ENCODE measurements at regions not wholly inside any gene's neighbourhood (a gene's known extent, or its start where the extent isn't known, plus 50 kb on each side); places are given as distances from the start of the nearest gene placed in this dataset.

- no peak for TF ChIP-seq TAF1 (IDR thresholded peaks at IDR 0.05; ENCODE audit: borderline replicate concordance, insufficient read depth, low read length)
- TF ChIP-seq POLR2AphosphoS5 (IDR thresholded peaks at IDR 0.05; ENCODE audit: low read depth, low read length): no peak
- TF ChIP-seq REST (IDR thresholded peaks at IDR 0.05; ENCODE audit: insufficient read depth in 1 of 2, low read depth in 2 of 2, low read length in 2 of 2): no peak
- no peak for TF ChIP-seq FOXP2 (optimal IDR thresholded peaks at IDR 0.05; ENCODE audit: borderline replicate concordance, extremely low read depth, extremely low read length, insufficient read depth)
- no peak for TF ChIP-seq SIN3A (IDR thresholded peaks at IDR 0.05; ENCODE audit: borderline replicate concordance, insufficient read depth, low read length)
These were observed 61.8 kb upstream of the PTPRD start for GRCh38 chr9:10674586-10674985.

GRCh38 chr9:10678010-10678409 lies 65.2 kb upstream of the PTPRD start:
- TF ChIP-seq POLR2AphosphoS5 (IDR thresholded peaks at IDR 0.05; ENCODE audit: low read depth, low read length) (no peak), REST (IDR thresholded peaks at IDR 0.05; ENCODE audit: insufficient read depth in 1 of 2, low read depth in 2 of 2, low read length in 2 of 2) (no peak), SIN3A (IDR thresholded peaks at IDR 0.05; ENCODE audit: borderline replicate concordance, insufficient read depth, low read length) (no peak), FOXP2 (optimal IDR thresholded peaks at IDR 0.05; ENCODE audit: borderline replicate concordance, extremely low read depth, extremely low read length, insufficient read depth) (no peak), TAF1 (IDR thresholded peaks at IDR 0.05; ENCODE audit: borderline replicate concordance, insufficient read depth, low read length) (no peak)

GRCh38 chr9:10678790-10679189 lies 66.0 kb upstream of the PTPRD start:
- TF ChIP-seq POLR2AphosphoS5 (IDR thresholded peaks at IDR 0.05; ENCODE audit: low read depth, low read length) (no peak), TAF1 (IDR thresholded peaks at IDR 0.05; ENCODE audit: borderline replicate concordance, insufficient read depth, low read length) (no peak), SIN3A (IDR thresholded peaks at IDR 0.05; ENCODE audit: borderline replicate concordance, insufficient read depth, low read length) (no peak), FOXP2 (optimal IDR thresholded peaks at IDR 0.05; ENCODE audit: borderline replicate concordance, extremely low read depth, extremely low read length, insufficient read depth) (no peak), REST (IDR thresholded peaks at IDR 0.05; ENCODE audit: insufficient read depth in 1 of 2, low read depth in 2 of 2, low read length in 2 of 2) (no peak)

GRCh38 chr9:10686943-10687342 lies 74.1 kb upstream of the PTPRD start:
- TF ChIP-seq REST (IDR thresholded peaks at IDR 0.05; ENCODE audit: insufficient read depth in 1 of 2, low read depth in 2 of 2, low read length in 2 of 2): no peak
- no peak for TF ChIP-seq POLR2AphosphoS5 (IDR thresholded peaks at IDR 0.05; ENCODE audit: low read depth, low read length)
- TF ChIP-seq TAF1 (IDR thresholded peaks at IDR 0.05; ENCODE audit: borderline replicate concordance, insufficient read depth, low read length): no peak
- no peak for TF ChIP-seq FOXP2 (optimal IDR thresholded peaks at IDR 0.05; ENCODE audit: borderline replicate concordance, extremely low read depth, extremely low read length, insufficient read depth)
- no peak for TF ChIP-seq SIN3A (IDR thresholded peaks at IDR 0.05; ENCODE audit: borderline replicate concordance, insufficient read depth, low read length)

GRCh38 chr9:10690546-10690945 lies 77.7 kb upstream of the PTPRD start:
- TF ChIP-seq REST (IDR thresholded peaks at IDR 0.05; ENCODE audit: insufficient read depth in 1 of 2, low read depth in 2 of 2, low read length in 2 of 2): no peak
- no peak for TF ChIP-seq SIN3A (IDR thresholded peaks at IDR 0.05; ENCODE audit: borderline replicate concordance, insufficient read depth, low read length)
- TF ChIP-seq FOXP2 (optimal IDR thresholded peaks at IDR 0.05; ENCODE audit: borderline replicate concordance, extremely low read depth, extremely low read length, insufficient read depth): no peak
- TF ChIP-seq TAF1 (IDR thresholded peaks at IDR 0.05; ENCODE audit: borderline replicate concordance, insufficient read depth, low read length): no peak
- TF ChIP-seq POLR2AphosphoS5 (IDR thresholded peaks at IDR 0.05; ENCODE audit: low read depth, low read length): no peak

Measured in PFSK-1 (cell line).